GM19463 (cell line): ENCODE measurements at regions not wholly inside any gene's neighbourhood (a gene's known extent, or its start where the extent isn't known, plus 50 kb on each side); places are given as distances from the start of the nearest gene placed in this dataset.
"Not testable (repeated sequence)": the region's sequence is repeated elsewhere in the genome, so short reads cannot be mapped to it uniquely, and the experiment has no call there.

Experiments
- ATAC-seq: cut with Tn5 transposase; IDR thresholded peaks from one replicate; pipeline ENCODE4 v1.9.1; 2021; ENCODE audit warnings: mild to moderate bottlenecking, moderate library complexity; ENCODE audit not compliant: unreplicated experiment

- ATAC-seq = no peak
Measured at GRCh38 chr20:47982574-47983360, 197.5 kb upstream of the SULF2 start.

GRCh38 chr20:47981222-47981621 is 195.9 kb upstream of the SULF2 start:
- no peak for ATAC-seq

- no peak for ATAC-seq
Measured at GRCh38 chr20:47980336-47981177, 195.3 kb upstream of the SULF2 start.

- ATAC-seq = not testable (repeated sequence)
Measured at GRCh38 chr20:47979361-47980095, 194.2 kb upstream of the SULF2 start.

GRCh38 chr20:47978428-47979120 is 193.3 kb upstream of the SULF2 start:
- ATAC-seq = not testable (repeated sequence)

- ATAC-seq = not testable (repeated sequence)
Measured at GRCh38 chr20:47977789-47978252, 192.5 kb upstream of the SULF2 start.

- not testable (repeated sequence) for ATAC-seq
Measured at GRCh38 chr20:47977017-47977788, 191.9 kb upstream of the SULF2 start.

GRCh38 chr20:47974234-47974878 is 189.1 kb upstream of the SULF2 start:
- no peak for ATAC-seq

GRCh38 chr20:47973519-47974233 is 188.4 kb upstream of the SULF2 start:
- ATAC-seq = no peak

GRCh38 chr20:47972916-47973309 is 187.6 kb upstream of the SULF2 start:
- ATAC-seq = no peak

- ATAC-seq = not testable (repeated sequence)
Measured at GRCh38 chr20:47972297-47972915, 187.1 kb upstream of the SULF2 start.

GRCh38 chr20:47971058-47971791 is 185.9 kb upstream of the SULF2 start:
- no peak for ATAC-seq

- no peak for ATAC-seq
Measured at GRCh38 chr20:47970282-47970903, 185.1 kb upstream of the SULF2 start.

- no peak for ATAC-seq
Measured at GRCh38 chr20:47969426-47969825, 184.1 kb upstream of the SULF2 start.

- ATAC-seq = no peak
Measured at GRCh38 chr20:47968541-47969310, 183.4 kb upstream of the SULF2 start.

GRCh38 chr20:47964149-47964548 is 178.9 kb upstream of the SULF2 start:
- no peak for ATAC-seq
